Mammary epithelial cell (primary cell): ENCODE measurements at regions not wholly inside any gene's neighbourhood (a gene's known extent, or its start where the extent isn't known, plus 50 kb on each side); places are given as distances from the start of the nearest gene placed in this dataset.

Source experiments
- EZH2 ChIP-seq: IDR thresholded peaks from 2 replicates; pipeline ENCODE4 v1.6.1; 2012; ENCODE audit warnings: low read length, inconsistent platforms, borderline replicate concordance
- TF ChIP-seq, protein P1 (sequence below), 2 donors: IDR thresholded peaks in 1 of 2; conservative IDR thresholded peaks in 1 of 2; 2 replicates each; pipeline ENCODE4 v1.5.1; 2011 to 2012; ENCODE audit warnings: inconsistent platforms in 2 of 2, low read length in 2 of 2, mild to moderate bottlenecking in 2 of 2, control low read depth in 1 of 2, low read depth in 1 of 2; ENCODE audit not compliant: insufficient read depth in 1 of 2; ENCODE audit errors: extremely low read depth in 1 of 2

DNA sequence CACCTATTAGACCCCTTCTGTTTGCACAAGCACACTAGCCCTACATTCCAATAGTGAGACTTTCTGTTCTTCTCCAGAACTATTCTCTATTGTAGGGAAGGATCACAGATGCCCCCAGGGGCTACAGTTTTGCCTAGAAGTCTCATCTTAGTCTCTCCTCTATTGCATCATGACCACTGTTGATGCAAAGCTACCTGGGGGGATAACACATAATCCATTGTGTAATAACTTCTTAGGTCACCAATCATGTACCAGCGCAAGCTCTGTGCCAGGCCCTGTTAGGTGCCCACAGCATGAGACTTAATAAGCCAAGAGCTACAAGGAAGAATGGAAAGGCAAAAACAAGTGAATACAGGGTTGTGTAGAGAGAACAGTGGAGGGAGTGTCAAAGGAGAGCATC lies 98.1 kb upstream of the TNFAIP3 start:
- TF ChIP-seq, protein P1, sequence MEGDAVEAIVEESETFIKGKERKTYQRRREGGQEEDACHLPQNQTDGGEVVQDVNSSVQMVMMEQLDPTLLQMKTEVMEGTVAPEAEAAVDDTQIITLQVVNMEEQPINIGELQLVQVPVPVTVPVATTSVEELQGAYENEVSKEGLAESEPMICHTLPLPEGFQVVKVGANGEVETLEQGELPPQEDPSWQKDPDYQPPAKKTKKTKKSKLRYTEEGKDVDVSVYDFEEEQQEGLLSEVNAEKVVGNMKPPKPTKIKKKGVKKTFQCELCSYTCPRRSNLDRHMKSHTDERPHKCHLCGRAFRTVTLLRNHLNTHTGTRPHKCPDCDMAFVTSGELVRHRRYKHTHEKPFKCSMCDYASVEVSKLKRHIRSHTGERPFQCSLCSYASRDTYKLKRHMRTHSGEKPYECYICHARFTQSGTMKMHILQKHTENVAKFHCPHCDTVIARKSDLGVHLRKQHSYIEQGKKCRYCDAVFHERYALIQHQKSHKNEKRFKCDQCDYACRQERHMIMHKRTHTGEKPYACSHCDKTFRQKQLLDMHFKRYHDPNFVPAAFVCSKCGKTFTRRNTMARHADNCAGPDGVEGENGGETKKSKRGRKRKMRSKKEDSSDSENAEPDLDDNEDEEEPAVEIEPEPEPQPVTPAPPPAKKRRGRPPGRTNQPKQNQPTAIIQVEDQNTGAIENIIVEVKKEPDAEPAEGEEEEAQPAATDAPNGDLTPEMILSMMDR (conservative IDR thresholded peaks at IDR 0.05 in 1 of 2, IDR thresholded peaks at IDR 0.05 in 1 of 2; ENCODE audit: extremely low read depth in 1 of 2, insufficient read depth in 1 of 2, low read depth in 1 of 2, low read length in 2 of 2) = no peak
- TF ChIP-seq EZH2 = no peak
